HG02970 (cell line): ENCODE measurements at regions not wholly inside any gene's neighbourhood (a gene's known extent, or its start where the extent isn't known, plus 50 kb on each side); places are given as distances from the start of the nearest gene placed in this dataset.
A peak's percentile ranks its signal among the peaks of the same experiment; 100 is the strongest.
"Not testable (repeated sequence)": the region's sequence is repeated elsewhere in the genome, so short reads cannot be mapped to it uniquely, and the experiment has no call there.

Source experiments
- ATAC-seq: cut with Tn5 transposase; IDR thresholded peaks from one replicate; pipeline ENCODE4 v1.9.1; 2021; ENCODE audit warnings: mild to moderate bottlenecking, moderate library complexity, moderate number of reproducible peaks; ENCODE audit not compliant: unreplicated experiment, low FRiP score

DNA sequence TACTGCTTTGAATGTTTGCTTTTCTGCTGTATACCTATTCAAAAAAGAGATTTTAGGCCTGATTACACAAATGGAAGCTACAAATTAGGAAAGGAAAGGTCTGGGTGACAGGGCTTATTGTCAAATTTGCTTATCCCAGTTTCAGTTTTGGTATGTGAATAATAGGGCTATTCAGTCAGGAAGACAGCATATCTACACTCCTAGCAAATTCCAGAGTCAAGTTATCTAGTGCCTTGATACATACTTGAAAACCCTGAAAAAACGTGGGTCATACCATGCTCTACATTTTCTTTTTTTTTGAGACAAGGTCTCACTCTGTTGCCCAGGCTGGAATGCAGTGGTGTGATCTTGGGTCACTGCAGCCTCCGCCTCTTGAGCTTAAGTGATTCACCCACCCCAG is 59.2 kb upstream of the CCDC180 start:
- ATAC-seq: not testable (repeated sequence)

GRCh38 chr9:97243606-97244005 is 63.9 kb upstream of the CCDC180 start:
- no peak for ATAC-seq

DNA sequence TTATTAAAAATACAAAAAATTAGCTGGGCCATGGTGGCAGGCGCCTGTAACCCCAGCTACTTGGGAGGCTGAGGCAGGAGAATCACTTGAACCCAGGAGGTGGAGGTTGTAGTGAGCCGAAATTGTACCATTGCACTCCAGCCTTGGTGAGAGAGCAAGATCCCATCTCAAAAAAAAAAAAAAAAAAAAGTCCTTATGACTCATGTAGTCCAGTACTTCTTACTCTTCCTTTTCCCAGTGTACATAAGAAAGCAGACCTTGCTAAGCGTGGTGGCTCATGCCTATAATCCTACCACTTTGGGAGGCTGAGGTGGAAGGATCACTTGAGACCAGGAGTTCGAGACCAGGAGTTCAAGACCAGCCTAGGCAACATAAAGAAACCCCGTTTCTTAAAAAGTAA is 66.0 kb upstream of the CCDC180 start:
- ATAC-seq: not testable (repeated sequence)

- ATAC-seq: peak; percentile 79
Measured at GRCh38 chr9:97237951-97238889, 69.2 kb upstream of the CCDC180 start.

GRCh38 chr9:97237311-97237786 is 70.1 kb upstream of the CCDC180 start:
- no peak for ATAC-seq

DNA sequence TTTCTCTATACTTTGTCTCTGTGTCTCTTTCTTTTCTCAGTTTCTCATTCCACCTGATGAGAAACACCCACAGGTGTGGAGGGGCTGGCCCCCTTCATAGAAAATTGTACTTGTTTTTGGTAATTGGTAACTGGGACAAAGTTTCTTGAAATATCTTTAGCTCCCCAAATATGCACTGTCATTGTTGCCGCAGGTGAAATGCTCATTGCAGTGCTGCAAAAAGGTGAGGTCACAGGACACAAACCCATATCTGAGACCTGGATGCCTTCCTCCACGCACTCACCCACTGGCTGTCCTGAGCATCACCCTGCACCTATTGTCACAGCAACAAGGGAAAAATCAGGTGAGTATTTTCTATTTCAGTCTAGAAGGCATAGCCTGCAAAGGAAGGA is 74.5 kb upstream of the CCDC180 start:
- not testable (repeated sequence) for ATAC-seq

GRCh38 chr9:97232060-97233008 is 75.1 kb upstream of the CCDC180 start:
- not testable (repeated sequence) for ATAC-seq

DNA sequence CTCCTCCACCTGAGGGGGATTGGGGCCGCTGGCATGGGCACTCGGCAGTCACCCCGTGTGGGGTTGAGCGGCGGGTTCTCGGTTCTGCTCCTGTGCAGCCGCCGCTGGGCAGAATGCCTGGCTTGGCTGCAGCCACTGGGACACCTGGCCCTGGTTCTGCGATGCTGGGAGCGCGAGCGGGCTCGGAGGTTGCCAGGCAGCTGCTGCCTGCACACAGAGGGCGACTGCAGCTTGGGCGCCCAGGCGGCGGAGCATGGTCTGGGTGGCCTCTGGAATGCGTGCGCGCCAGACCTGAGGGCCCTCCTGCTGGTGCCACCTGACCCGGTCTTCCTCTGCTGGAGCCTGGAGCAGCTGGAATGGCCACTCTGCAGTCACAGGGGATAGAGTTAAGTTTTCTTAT is 85.1 kb upstream of the CCDC180 start:
- ATAC-seq: not testable (repeated sequence)

GRCh38 chr9:97221478-97222355 is 85.7 kb upstream of the CCDC180 start:
- not testable (repeated sequence) for ATAC-seq

- no peak for ATAC-seq
Measured at GRCh38 chr9:97220894-97221477, 86.5 kb upstream of the CCDC180 start.

GRCh38 chr9:97220396-97220795 is 87.1 kb upstream of the CCDC180 start:
- ATAC-seq: not testable (repeated sequence)

DNA sequence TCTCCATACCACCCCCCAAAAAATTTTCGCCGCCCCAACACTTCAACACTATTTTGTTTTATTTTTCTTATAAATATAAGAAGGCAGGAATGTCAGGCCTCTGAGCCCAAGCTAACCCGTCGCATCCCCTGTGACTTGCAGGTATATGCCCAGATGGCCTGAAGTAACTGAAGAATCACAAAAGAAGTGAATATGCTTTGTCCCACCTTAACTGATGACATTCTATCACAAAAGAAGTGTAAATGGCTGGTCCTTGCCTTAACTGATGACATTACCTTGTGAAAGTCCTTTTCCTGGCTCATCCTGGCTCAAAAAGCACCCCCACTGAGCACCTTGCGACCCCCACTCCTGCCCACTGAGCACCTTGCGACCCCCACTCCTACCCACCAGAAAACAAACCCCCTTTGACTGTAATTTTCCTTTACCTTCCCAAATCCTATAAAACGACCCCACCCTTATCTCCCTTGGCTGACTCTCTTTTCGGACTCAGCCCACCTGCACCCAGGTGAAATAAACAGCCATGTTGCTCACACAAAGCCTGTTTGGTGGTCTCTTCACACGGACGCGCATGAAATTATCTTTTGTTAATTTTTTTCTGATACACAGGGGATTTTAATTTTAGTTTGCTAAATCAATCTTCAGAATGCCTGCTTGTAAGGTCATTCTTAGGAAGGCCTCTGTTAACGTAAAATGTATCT is 87.9 kb upstream of the CCDC180 start:
- ATAC-seq: not testable (repeated sequence)

GRCh38 chr9:97215127-97215526 is 92.3 kb upstream of the CCDC180 start:
- ATAC-seq: not testable (repeated sequence)

DNA sequence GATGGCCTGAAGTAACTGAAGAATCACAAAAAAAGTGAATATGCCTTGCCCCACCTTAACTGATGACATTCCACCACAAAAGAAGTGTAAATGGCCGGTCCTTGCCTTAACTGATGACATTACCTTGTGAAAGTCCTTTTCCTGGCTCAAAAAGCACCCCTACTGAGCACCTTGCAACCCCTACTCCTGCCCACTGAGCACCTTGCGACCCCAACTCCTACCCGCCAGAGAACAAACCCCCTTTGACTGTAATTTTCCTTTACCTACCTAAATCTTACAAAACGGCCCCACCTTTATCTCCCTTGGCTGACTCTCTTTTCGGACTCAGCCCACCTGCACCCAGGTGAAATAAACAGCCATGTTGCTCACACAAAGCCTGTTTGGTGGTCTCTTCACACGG is 92.9 kb upstream of the CCDC180 start:
- not testable (repeated sequence) for ATAC-seq

GRCh38 chr9:97199683-97200082 is 107.8 kb upstream of the CCDC180 start:
- not testable (repeated sequence) for ATAC-seq

DNA sequence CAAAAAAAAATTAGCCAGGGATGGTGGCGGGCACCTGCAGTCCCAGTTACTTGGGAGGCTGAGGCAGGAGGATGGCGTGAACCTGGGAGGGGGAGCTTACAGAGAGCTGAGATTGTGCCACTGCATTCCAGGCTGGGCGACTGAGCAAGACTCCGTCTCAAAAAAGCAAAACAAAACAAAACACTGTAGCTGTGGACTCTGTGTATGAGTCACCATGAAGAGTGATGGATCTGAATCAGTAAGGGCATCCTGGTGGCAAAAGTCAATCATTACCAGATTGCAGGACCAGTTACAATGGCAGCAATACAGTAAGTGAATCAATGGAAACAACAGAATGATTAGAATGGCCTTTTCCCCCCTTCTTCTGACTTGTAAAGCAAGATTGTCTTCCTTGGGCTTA is 113.7 kb upstream of the CCDC180 start:
- ATAC-seq: not testable (repeated sequence)

GRCh38 chr9:97188545-97188944 is 118.9 kb upstream of the CCDC180 start:
- ATAC-seq: no peak

DNA sequence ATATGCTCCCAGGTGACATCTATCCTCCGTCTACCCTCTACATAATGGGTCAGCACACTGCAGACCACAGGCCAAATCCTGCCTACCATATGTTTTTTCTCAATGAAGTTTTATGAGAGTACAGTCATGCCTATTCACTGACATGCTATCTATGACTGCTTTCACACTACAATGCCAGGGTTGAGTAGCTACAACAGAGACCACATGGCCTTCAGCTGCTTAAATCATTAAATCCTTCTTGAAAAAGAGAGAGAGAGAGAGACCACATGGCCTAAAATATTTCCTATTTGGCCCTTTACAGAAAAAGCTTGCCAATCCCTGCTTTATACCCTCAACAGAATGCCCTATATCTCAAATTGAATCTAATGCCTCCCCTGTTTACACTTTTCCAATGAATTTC is 119.8 kb upstream of the CCDC180 start:
- not testable (repeated sequence) for ATAC-seq

GRCh38 chr9:97186493-97186892 is 121.0 kb upstream of the CCDC180 start:
- no peak for ATAC-seq
